Thyroid gland (tissue), 4 donors: ENCODE measurements at regions not wholly inside any gene's neighbourhood (a gene's known extent, or its start where the extent isn't known, plus 50 kb on each side); places are given as distances from the start of the nearest gene placed in this dataset.
"Not testable (repeated sequence)": the region's sequence is repeated elsewhere in the genome, so short reads cannot be mapped to it uniquely, and the experiment has no call there.

Source experiments
- DNase-seq, 2 donors: peaks; one replicate each; pipeline ENCODE4 v3.0.0-alpha.2; 2019
- H3K27ac ChIP-seq, 3 donors: fragments of 200-600 bp; sonication (generic); 1 replicate in 2 of 3; 2 replicates in 1 of 3; pipeline ENCODE4 v1.5.1; 2016 to 2019; ENCODE audit warnings: mild to moderate bottlenecking in 1 of 3, moderate library complexity in 1 of 3
- H3K27me3 ChIP-seq: fragments of 200-600 bp; sonication (generic); one replicate; pipeline ENCODE4 v1.5.1; 2019
- H3K36me3 ChIP-seq, 2 donors: fragments of 200-600 bp; sonication (generic); one replicate each; pipeline ENCODE4 v1.5.1; 2016 to 2019
- H3K4me1 ChIP-seq, 2 donors: fragments of 200-600 bp; sonication (generic); one replicate each; pipeline ENCODE4 v1.5.1; 2017 to 2019
- H3K4me3 ChIP-seq, 3 donors: fragments of 200-600 bp; sonication (generic); replicated peaks in 1 of 3; 1 replicate in 2 of 3; 2 replicates in 1 of 3; pipeline ENCODE4 v1.5.1; 2016; ENCODE audit warnings: mild to moderate bottlenecking in 1 of 3
- H3K9me3 ChIP-seq: fragments of 200-600 bp; sonication (generic); one replicate; pipeline ENCODE4 v1.5.1; 2017
- CTCF ChIP-seq, 6 experiments: fragments of 200-600 bp in 3 of 6; fragments of 450-650 bp in 3 of 6; sonication (generic) in 3 of 6; IDR thresholded peaks; one replicate each; pipeline ENCODE4 v1.5.1; 2016 to 2019; ENCODE audit warnings: antibody characterized with exemption in 6 of 6, mild to moderate bottlenecking in 2 of 6, inconsistent platforms in 1 of 6, moderate library complexity in 1 of 6
- POLR2A ChIP-seq, 2 donors: fragments of 450-650 bp; IDR thresholded peaks; one replicate each; pipeline ENCODE4 v1.6.1; 2017; ENCODE audit warnings: antibody characterized with exemption in 2 of 2, mild to moderate bottlenecking in 2 of 2, moderate library complexity in 1 of 2
- WGBS, 2 donors: methylation state at CpG; one replicate each; pipeline ENCODE4 v1.1.5; 2017; 5-methylcytosine and 5-hydroxymethylcytosine counted together
- intact Hi-C: fragments of 100-400 bp; cut with DNase I; formaldehyde crosslinking; loops from one replicate; pipeline ENCODE4 v1.15.1; 2023

GRCh38 chr5:174897281-174897950 lies 173.0 kb downstream of the MSX2 start:
- no peak for DNase-seq
- 76 to 82% methylated on average over 4 of the region's 4 CpGs for WGBS, 2 donors
- Histone ChIP-seq H3K27me3 (no peaks in the 10 kb centered on the region), H3K27ac (no peak overlapping the region), H3K9me3 (no peaks in the 10 kb centered on the region), H3K36me3 (no peaks in the 10 kb centered on the region), H3K4me1 (no peaks in the 10 kb centered on the region), H3K4me3 (no peak overlapping the region)
- no peak for TF ChIP-seq CTCF (IDR thresholded peaks at IDR 0.05)
- no peak for TF ChIP-seq POLR2A (IDR thresholded peaks at IDR 0.05)
- intact Hi-C loops = no loop called here

- Histone ChIP-seq H3K27me3 (no peaks in the 10 kb centered on the region), H3K4me1 (no peaks in the 10 kb centered on the region), H3K4me3 (no peak overlapping the region), H3K9me3 (no peaks in the 10 kb centered on the region), H3K27ac (no peak overlapping the region), H3K36me3 (no peaks in the 10 kb centered on the region)
- no peak for TF ChIP-seq CTCF (IDR thresholded peaks at IDR 0.05)
- intact Hi-C loops = no loop called here
- no peak for DNase-seq
- 66 to 70% methylated on average over 4 of the region's 4 CpGs for WGBS, 2 donors
Observed at GRCh38 chr5:174895360-174895759, 171.0 kb downstream of the MSX2 start.

GRCh38 chr5:174892742-174893141 lies 168.4 kb downstream of the MSX2 start:
- Histone ChIP-seq H3K4me3 (no peak overlapping the region), H3K27me3 (no peaks in the 10 kb centered on the region), H3K4me1 (no peaks in the 10 kb centered on the region), H3K36me3 (no peaks in the 10 kb centered on the region), H3K9me3 (no peaks in the 10 kb centered on the region), H3K27ac (no peak overlapping the region)
- WGBS, 2 donors = 92% methylated on average over 7 of the region's 7 CpGs
- no peak for DNase-seq
- intact Hi-C loops = no loop called here
- TF ChIP-seq CTCF (IDR thresholded peaks at IDR 0.05) (no peak), POLR2A (IDR thresholded peaks at IDR 0.05) (no peak)

GRCh38 chr5:174880412-174881200 lies 156.2 kb downstream of the MSX2 start:
- H3K4me1 ChIP-seq, H3K9me3 ChIP-seq, H3K4me3 ChIP-seq, intact Hi-C loops, H3K36me3 ChIP-seq, H3K27ac ChIP-seq, H3K27me3 ChIP-seq, DNase-seq: not testable (repeated sequence)
- WGBS, 2 donors = 84 to 89% methylated on average over 17 to 32 of the region's 40 CpGs

GRCh38 chr5:174877987-174878386 lies 153.6 kb downstream of the MSX2 start:
- Histone ChIP-seq H3K36me3 (no peaks in the 10 kb centered on the region), H3K27ac (no peak overlapping the region), H3K9me3 (no peaks in the 10 kb centered on the region), H3K4me3 (no peak overlapping the region), H3K4me1 (no peaks in the 10 kb centered on the region), H3K27me3 (no peaks in the 10 kb centered on the region)
- no peak for DNase-seq
- TF ChIP-seq POLR2A (IDR thresholded peaks at IDR 0.05) (no peak), CTCF (IDR thresholded peaks at IDR 0.05) (no peak)
- intact Hi-C loops = no loop called here
- 98 to 100% methylated on average over 1 of the region's 1 CpG for WGBS, 2 donors
